H1 (cell line): ENCODE measurements at regions not wholly inside any gene's neighbourhood (a gene's known extent, or its start where the extent isn't known, plus 50 kb on each side); places are given as distances from the start of the nearest gene placed in this dataset.

Source experiments
- CTCF ChIA-PET: fragments of 300-600 bp; sonication (Branson Sonifier 250); formaldehyde crosslinking; loops from one replicate; lab custom pipeline; 2021; ENCODE audit not compliant: partially characterized antibody; lab: Charles Lee
- POLR2A ChIA-PET: fragments of 300-600 bp; sonication (Branson Sonifier 250); formaldehyde crosslinking; loops from one replicate; lab custom pipeline; 2021; ENCODE audit warnings: inconsistent platforms; ENCODE audit not compliant: partially characterized antibody; lab: Charles Lee
- DNase-seq, 2 experiments: peaks; one replicate each; pipeline versions ENCODE4 v3.0.0 to v3.0.0-alpha.2; 2010 to 2022; ENCODE audit warnings: low spot score in 2 of 2, low read depth in 1 of 2, mixed read lengths in 1 of 2
- FAIRE-seq: peaks from 2 replicates; lab custom pipeline; 2011; peaks lifted over from hg19 to GRCh38; lab: Jason Lieb, UNC
- H2AFZ ChIP-seq: 2 replicates; pipeline ENCODE4 v1.8.1; 2012; ENCODE audit warnings: low read length, inconsistent platforms
- H2AK5ac ChIP-seq: 2 replicates; pipeline ENCODE4 v1.6.1; 2013; ENCODE audit warnings: low read depth, low read length
- H2BK120ac ChIP-seq: replicated peaks from 2 replicates; pipeline ENCODE3; 2013; ENCODE audit warnings: low read depth, low read length, inconsistent platforms
- H2BK12ac ChIP-seq: 2 replicates; pipeline ENCODE4 v1.6.1; 2013; ENCODE audit warnings: low read depth, low read length
- H2BK15ac ChIP-seq: 2 replicates; pipeline ENCODE4 v1.6.1; 2013; ENCODE audit warnings: low read length
- H2BK20ac ChIP-seq: 2 replicates; pipeline ENCODE4 v1.6.1; 2013; ENCODE audit warnings: low read length
- H2BK5ac ChIP-seq: 2 replicates; pipeline ENCODE4 v1.6.1; 2013; ENCODE audit warnings: low read depth, low read length
- H3K14ac ChIP-seq: 2 replicates; pipeline ENCODE4 v1.6.1; 2013; ENCODE audit warnings: inconsistent platforms; ENCODE audit not compliant: insufficient read length
- H3K18ac ChIP-seq: 2 replicates; pipeline ENCODE4 v1.6.1; 2013; ENCODE audit warnings: low read length; ENCODE audit errors: extremely low read depth
- H3K23ac ChIP-seq: 2 replicates; pipeline ENCODE4 v1.6.1; 2013; ENCODE audit warnings: inconsistent platforms; ENCODE audit not compliant: insufficient read length
- H3K23me2 ChIP-seq: 2 replicates; pipeline ENCODE4 v1.6.1; 2013; ENCODE audit warnings: low read depth, low read length
- H3K27ac ChIP-seq: 2 replicates; pipeline ENCODE4 v1.6.1; 2011; ENCODE audit warnings: low read depth, low read length, inconsistent platforms
- H3K27me3 ChIP-seq, 4 experiments: replicated peaks in 1 of 4; 1 replicate in 1 of 4; 2 replicates in 3 of 4; pipeline versions ENCODE4 v1.6.1 to v1.8.1; 2011 to 2013; ENCODE audit warnings: low read length in 3 of 4, mild to moderate bottlenecking in 3 of 4, inconsistent platforms in 2 of 4, mixed read lengths in 2 of 4, moderate library complexity in 1 of 4; ENCODE audit not compliant: control insufficient read depth in 3 of 4, insufficient read depth in 3 of 4; ENCODE audit errors: extremely low read depth in 1 of 4
- H3K36me3 ChIP-seq, 4 experiments: 2 replicates each; pipeline versions ENCODE4 v1.6.1 to v1.8.1; 2011 to 2013; ENCODE audit warnings: mild to moderate bottlenecking in 4 of 4, low read length in 3 of 4, moderate library complexity in 2 of 4, control low read depth in 1 of 4, inconsistent platforms in 1 of 4; ENCODE audit not compliant: insufficient read depth in 4 of 4, control insufficient read depth in 2 of 4
- H3K4ac ChIP-seq: replicated peaks from 2 replicates; pipeline ENCODE3; 2013; ENCODE audit warnings: low read length, low read depth, mixed read lengths, inconsistent platforms; ENCODE audit not compliant: insufficient read length
- H3K4me1 ChIP-seq, 4 experiments: replicated peaks in 1 of 4; 1 replicate in 1 of 4; 2 replicates in 3 of 4; pipeline versions ENCODE4 v1.6.1 to v1.8.1; 2011 to 2013; ENCODE audit warnings: low read length in 3 of 4, inconsistent platforms in 2 of 4, mixed read lengths in 1 of 4; ENCODE audit not compliant: insufficient read depth in 4 of 4, control insufficient read depth in 3 of 4
- H3K4me2 ChIP-seq, 2 experiments: 2 replicates each; pipeline versions ENCODE4 v1.6.1 to v1.8.1; 2011 to 2013; ENCODE audit warnings: low read depth in 2 of 2, low read length in 2 of 2, control low read depth in 1 of 2, inconsistent platforms in 1 of 2, mild to moderate bottlenecking in 1 of 2; ENCODE audit not compliant: insufficient read depth in 1 of 2
- H3K4me3 ChIP-seq, 4 experiments: fragments of 200-600, 300-600 bp in 1 of 4; sonication (generic), shearing (Covaris generic), sonication (Bioruptor Twin) in 1 of 4; 2 replicates each; pipeline versions ENCODE4 v1.5.1 to v1.8.1; 2011 to 2016; ENCODE audit warnings: low read length in 4 of 4, low read depth in 3 of 4, control low read depth in 2 of 4, inconsistent platforms in 2 of 4, mild to moderate bottlenecking in 2 of 4, mixed read lengths in 1 of 4, moderate library complexity in 1 of 4; ENCODE audit not compliant: insufficient read depth in 2 of 4; ENCODE audit errors: extremely low read depth in 1 of 4
- H3K56ac ChIP-seq: replicated peaks from 2 replicates; pipeline ENCODE3; 2013; ENCODE audit warnings: low read depth, mild to moderate bottlenecking, mixed read lengths, low read length, inconsistent platforms; ENCODE audit not compliant: insufficient read length
- H3K79me1 ChIP-seq: 2 replicates; pipeline ENCODE4 v1.6.1; 2013; ENCODE audit warnings: low read depth, low read length, control low read depth
- H3K79me2 ChIP-seq, 2 experiments: 2 replicates each; pipeline versions ENCODE4 v1.6.1 to v1.8.1; 2012 to 2013; ENCODE audit warnings: low read length in 2 of 2, mild to moderate bottlenecking in 2 of 2, inconsistent platforms in 1 of 2; ENCODE audit not compliant: insufficient read depth in 2 of 2, control insufficient read depth in 1 of 2
- H3K9ac ChIP-seq, 4 experiments: replicated peaks in 1 of 4; 1 replicate in 1 of 4; 2 replicates in 3 of 4; pipeline versions ENCODE4 v1.6.1 to v1.8.1; 2011 to 2013; ENCODE audit warnings: low read depth in 3 of 4, low read length in 3 of 4, control low read depth in 2 of 4, mild to moderate bottlenecking in 2 of 4, moderate library complexity in 2 of 4, inconsistent platforms in 1 of 4; ENCODE audit errors: extremely low read depth in 1 of 4
- H3K9me3 ChIP-seq, 2 experiments: 2 replicates each; pipeline versions ENCODE4 v1.6.1 to v1.8.1; 2012 to 2013; ENCODE audit warnings: mild to moderate bottlenecking in 2 of 2, moderate library complexity in 2 of 2, control low read depth in 1 of 2, inconsistent platforms in 1 of 2, low read depth in 1 of 2, low read length in 1 of 2, mixed read lengths in 1 of 2; ENCODE audit not compliant: insufficient read depth in 2 of 2
- H4K20me1 ChIP-seq, 2 experiments: replicated peaks in 1 of 2; 2 replicates each; pipeline versions ENCODE3 to v1.8.1; 2011 to 2013; ENCODE audit warnings: inconsistent platforms in 2 of 2, low read length in 2 of 2, mild to moderate bottlenecking in 1 of 2; ENCODE audit not compliant: insufficient read depth in 2 of 2, control insufficient read depth in 1 of 2
- H4K5ac ChIP-seq: 2 replicates; pipeline ENCODE4 v1.6.1; 2013; ENCODE audit warnings: low read length, low read depth, mixed read lengths, inconsistent platforms; ENCODE audit not compliant: insufficient read length
- H4K8ac ChIP-seq: 2 replicates; pipeline ENCODE4 v1.8.0; 2013; ENCODE audit warnings: mild to moderate bottlenecking, moderate library complexity, low read length, inconsistent platforms; ENCODE audit not compliant: insufficient read depth; ENCODE audit errors: extremely low read depth
- H4K91ac ChIP-seq: replicated peaks from 2 replicates; pipeline ENCODE3; 2013; ENCODE audit warnings: low read length, mixed read lengths, inconsistent platforms; ENCODE audit not compliant: insufficient read length
- ATF2 ChIP-seq: IDR thresholded peaks from 2 replicates; pipeline ENCODE4 v1.6.1; 2012; ENCODE audit warnings: low read length, inconsistent platforms
- CTCF ChIP-seq, 3 experiments: IDR thresholded peaks; 1 replicate in 2 of 3; 2 replicates in 1 of 3; pipeline versions ENCODE4 v1.5.1 to v1.6.1; 2011; ENCODE audit warnings: low read length in 3 of 3, mild to moderate bottlenecking in 3 of 3, inconsistent platforms in 2 of 3, low read depth in 1 of 3, moderate library complexity in 1 of 3; ENCODE audit not compliant: insufficient read depth in 1 of 3; ENCODE audit errors: control extremely low read depth in 1 of 3
- JUND ChIP-seq: IDR thresholded peaks from 2 replicates; pipeline ENCODE4 v1.6.1; 2011; ENCODE audit warnings: mild to moderate bottlenecking, improper control_type of control experiment, low read length
- RAD21 ChIP-seq, 2 experiments: IDR thresholded peaks in 1 of 2; conservative IDR thresholded peaks in 1 of 2; 2 replicates each; pipeline ENCODE4 v1.6.1; 2011; ENCODE audit warnings: low read depth in 2 of 2, low read length in 2 of 2, improper control_type of control experiment in 1 of 2, inconsistent platforms in 1 of 2, mild to moderate bottlenecking in 1 of 2, moderate library complexity in 1 of 2
- WGBS, 2 experiments: shearing (Covaris generic) in 1 of 2; methylation state at CpG; one replicate each; pipeline versions ENCODE4 v1.1.6 to v1.1.7; 2013 to 2015; ENCODE audit warnings: low lambda C conversion rate in 2 of 2, mixed read lengths in 2 of 2, inconsistent platforms in 1 of 2, low coverage in 1 of 2, missing lambda C conversion rate in 1 of 2; ENCODE audit not compliant: insufficient replicate concordance in 2 of 2, insufficient coverage in 1 of 2, insufficient read length in 1 of 2; ENCODE audit errors: extremely low coverage in 1 of 2, missing lambda C conversion rate in 1 of 2; 5-methylcytosine and 5-hydroxymethylcytosine counted together

- POLR2A ChIA-PET = no interaction called here
- H3K18ac ChIP-seq = no peak overlapping the region
These were observed 321.8 kb upstream of the MME start for GRCh38 chr3:154758109-154758868.

More at GRCh38 chr3:154758109-154758868, 321.8 kb upstream of the MME start:
- H3K14ac ChIP-seq = no peak overlapping the region
- H3K4me1 ChIP-seq = no peaks in the 10 kb centered on the region
- H4K91ac ChIP-seq = no peak overlapping the region
- 82% methylated on average over 5 of the region's 5 CpGs; no CpG with 5 or more reads in 1 of the 2 experiments for WGBS, 2 experiments
- no peak overlapping the region for H3K9ac ChIP-seq
- TF ChIP-seq ATF2 = no peak
- peak in 1 of 3 experiments; percentile 6; a peak in 1 of 4 replicates for TF ChIP-seq CTCF (IDR thresholded peaks at IDR 0.05; ENCODE audit: control extremely low read depth in 1 of 3, insufficient read depth in 1 of 3, low read depth in 1 of 3, low read length in 3 of 3)
- TF ChIP-seq JUND = no peak
- TF ChIP-seq RAD21 (IDR thresholded peaks at IDR 0.05 in 1 of 2, conservative IDR thresholded peaks at IDR 0.05 in 1 of 2; ENCODE audit: low read depth in 2 of 2, low read length in 2 of 2) = peak in 1 of 2 experiments; percentile 36; a peak in 3 of 4 replicates
- no peaks in the 10 kb centered on the region; the same call in 1 of the 2 replicates for H3K23me2 ChIP-seq
- no peak overlapping the region for H2BK120ac ChIP-seq
- no peak overlapping the region for H2AK5ac ChIP-seq
- no peak overlapping the region for H2BK15ac ChIP-seq
- H3K36me3 ChIP-seq = no peaks in the 10 kb centered on the region
- no peaks in the 10 kb centered on the region for H3K79me1 ChIP-seq
- H3K27ac ChIP-seq = no peak overlapping the region
- H3K79me2 ChIP-seq = no peaks in the 10 kb centered on the region
- DNase-seq (no peak), FAIRE-seq (no peak)
- no peaks in the 10 kb centered on the region for H4K20me1 ChIP-seq
- H3K23ac ChIP-seq = no peak overlapping the region
- H3K4me3 ChIP-seq = no peak overlapping the region
- no peak overlapping the region for H4K8ac ChIP-seq
- CTCF ChIA-PET = interaction anchor here (1.0 to 1.2 kb wide), 4 partner anchors 10 to 564 kb away, joined by 3 to 4 read pairs (median 3); no protein-coding TSS in a partner anchor
- no peaks in the 10 kb centered on the region for H3K9me3 ChIP-seq
- H2BK12ac ChIP-seq = no peak overlapping the region
- no peak overlapping the region for H3K56ac ChIP-seq
- no peak overlapping the region for H4K5ac ChIP-seq
- H3K4ac ChIP-seq = no peak overlapping the region
- H2BK20ac ChIP-seq = no peak overlapping the region
- H3K4me2 ChIP-seq = no peak overlapping the region
- H2AFZ ChIP-seq = no peak overlapping the region
- no peaks in the 10 kb centered on the region for H3K27me3 ChIP-seq
- H2BK5ac ChIP-seq = no peak overlapping the region
